IMR-90 (cell line): ENCODE measurements at regions not wholly inside any gene's neighbourhood (a gene's known extent, or its start where the extent isn't known, plus 50 kb on each side); places are given as distances from the start of the nearest gene placed in this dataset.

ENCODE experiments used
- ATAC-seq: fragments of 200-7000 bp; cut with Tn5 transposase; 2 replicates; pipeline ENCODE4 v1.9.1; 2020; ENCODE audit warnings: low read depth, mild to moderate bottlenecking, moderate library complexity
- BruUV-seq: library from RNA; stranded (reverse); fragments of 400-500 nt; replicated peaks from 2 replicates; lab custom pipeline; 2021; lab: Mats Ljungman, UMichigan
- CTCF ChIA-PET: fragments of 300-600 bp; formaldehyde crosslinking; extraction: SDS; loops from one replicate; lab custom pipeline; 2021; ENCODE audit warnings: antibody characterized with exemption; lab: Yijun Ruan, JAX
- POLR2A ChIA-PET: fragments of 300-600 bp; sonication (Branson Sonifier 250); formaldehyde crosslinking; loops from one replicate; lab custom pipeline; 2022; ENCODE audit warnings: antibody characterized with exemption; ENCODE audit not compliant: unreplicated experiment; lab: Charles Lee
- DNase-seq: peaks from one replicate; pipeline ENCODE4 v3.0.0; 2013
- H2AFZ ChIP-seq: replicated peaks from 2 replicates; pipeline ENCODE3; 2013; ENCODE audit warnings: low read length, mild to moderate bottlenecking; ENCODE audit not compliant: poor library complexity
- H2AK5ac ChIP-seq: 2 replicates; pipeline ENCODE4 v1.6.1; 2013; ENCODE audit warnings: low read depth, low read length, inconsistent platforms
- H2AK9ac ChIP-seq: replicated peaks from 2 replicates; pipeline ENCODE3; 2013; ENCODE audit warnings: mild to moderate bottlenecking, low read depth, low read length, moderate library complexity; ENCODE audit not compliant: poor library complexity
- H2BK120ac ChIP-seq: 2 replicates; pipeline ENCODE4 v1.6.1; 2013; ENCODE audit warnings: low read depth, low read length, inconsistent platforms
- H2BK15ac ChIP-seq: 3 replicates; pipeline ENCODE4 v1.6.1; 2013; ENCODE audit warnings: low read depth, low read length, inconsistent platforms
- H2BK20ac ChIP-seq: 2 replicates; pipeline ENCODE4 v1.6.1; 2013; ENCODE audit warnings: low read depth, mild to moderate bottlenecking, inconsistent platforms, low read length, moderate library complexity
- H2BK5ac ChIP-seq: 2 replicates; pipeline ENCODE4 v1.6.1; 2013; ENCODE audit warnings: mild to moderate bottlenecking, low read depth, low read length, inconsistent platforms; ENCODE audit not compliant: poor library complexity, severe bottlenecking
- H3K14ac ChIP-seq: replicated peaks from 2 replicates; pipeline ENCODE4 v1.6.1; 2013; ENCODE audit warnings: low read depth, low read length, inconsistent platforms
- H3K18ac ChIP-seq: 2 replicates; pipeline ENCODE4 v1.6.1; 2013; ENCODE audit warnings: low read depth, low read length, control low read depth
- H3K23ac ChIP-seq: 2 replicates; pipeline ENCODE4 v1.6.1; 2013; ENCODE audit warnings: low read depth, low read length, inconsistent platforms
- H3K27ac ChIP-seq: 2 replicates; pipeline ENCODE4 v1.5.1; 2013; ENCODE audit warnings: mild to moderate bottlenecking, control low read depth, low read length; ENCODE audit not compliant: insufficient read depth
- H3K27me3 ChIP-seq: 2 replicates; pipeline ENCODE4 v1.6.1; 2013; ENCODE audit warnings: low read length; ENCODE audit not compliant: control insufficient read depth, insufficient read depth
- H3K36me3 ChIP-seq: 2 replicates; pipeline ENCODE4 v1.6.1; 2013; ENCODE audit warnings: low read length, mixed read lengths; ENCODE audit not compliant: control insufficient read depth, insufficient read depth
- H3K4ac ChIP-seq: 2 replicates; pipeline ENCODE4 v1.6.1; 2013; ENCODE audit warnings: low read depth, low read length, inconsistent platforms
- H3K4me1 ChIP-seq: 2 replicates; pipeline ENCODE4 v1.6.1; 2013; ENCODE audit warnings: low read length, mixed read lengths; ENCODE audit not compliant: control insufficient read depth, insufficient read depth
- H3K4me2 ChIP-seq: 2 replicates; pipeline ENCODE4 v1.6.1; 2013; ENCODE audit warnings: low read depth, mild to moderate bottlenecking, control low read depth, low read length, moderate library complexity
- H3K4me3 ChIP-seq: 2 replicates; pipeline ENCODE4 v1.5.1; 2013; ENCODE audit warnings: low read depth, mild to moderate bottlenecking, control low read depth, low read length, moderate library complexity; ENCODE audit not compliant: insufficient read depth
- H3K56ac ChIP-seq: 2 replicates; pipeline ENCODE4 v1.6.1; 2013; ENCODE audit warnings: low read length, inconsistent platforms; ENCODE audit not compliant: insufficient read depth; ENCODE audit errors: extremely low read depth
- H3K79me1 ChIP-seq, 2 experiments: 2 replicates each; pipeline ENCODE4 v1.6.1; 2013; ENCODE audit warnings: low read length in 2 of 2, inconsistent platforms in 1 of 2, low read depth in 1 of 2
- H3K9ac ChIP-seq: 2 replicates; pipeline ENCODE4 v1.6.1; 2013; ENCODE audit warnings: low read depth, low read length, control low read depth
- H3K9me1 ChIP-seq: 2 replicates; pipeline ENCODE4 v1.6.1; 2013; ENCODE audit warnings: low read length, inconsistent platforms; ENCODE audit not compliant: insufficient read depth
- H3K9me3 ChIP-seq: 2 replicates; pipeline ENCODE4 v1.6.1; 2013; ENCODE audit warnings: low read length; ENCODE audit not compliant: control insufficient read depth, insufficient read depth
- H4K20me1 ChIP-seq: 2 replicates; pipeline ENCODE4 v1.6.1; 2013; ENCODE audit warnings: low read length, inconsistent platforms; ENCODE audit not compliant: insufficient read depth
- H4K5ac ChIP-seq: 2 replicates; pipeline ENCODE4 v1.6.1; 2013; ENCODE audit warnings: mild to moderate bottlenecking, low read depth, low read length, control low read depth
- H4K8ac ChIP-seq, 2 experiments: 2 replicates each; pipeline ENCODE4 v1.6.1; 2013; ENCODE audit warnings: low read depth in 2 of 2, low read length in 2 of 2, control low read depth in 1 of 2, inconsistent platforms in 1 of 2
- H4K91ac ChIP-seq: 2 replicates; pipeline ENCODE4 v1.6.1; 2013; ENCODE audit warnings: low read depth, low read length, inconsistent platforms; ENCODE audit not compliant: insufficient read depth
- MAZ ChIP-seq: IDR thresholded peaks from 2 replicates; pipeline ENCODE4 v1.6.1; 2012; ENCODE audit warnings: low read depth, mild to moderate bottlenecking, low read length, improper control_type of control experiment, moderate library complexity, borderline replicate concordance
- WGBS, 2 experiments: methylation state at CpG; one replicate each; pipeline versions ENCODE4 v1.1.5 to v1.1.7; 2013; ENCODE audit warnings: missing lambda C conversion rate in 2 of 2; ENCODE audit not compliant: insufficient read length in 1 of 2; ENCODE audit errors: extremely low coverage in 2 of 2; 5-methylcytosine and 5-hydroxymethylcytosine counted together
- dilution Hi-C: fragments of 300-500 bp; cut with HindIII; formaldehyde crosslinking; loops from one replicate; pipeline ENCODE4 v1.14.3; 2018; ENCODE audit warnings: low sequenced_read_pairs; ENCODE audit not compliant: unreplicated experiment
- in situ Hi-C: fragments of 300-500 bp; cut with MboI; formaldehyde crosslinking; loops from 3 replicates; pipeline ENCODE4 v1.14.3; 2019; ENCODE audit warnings: low sequenced_read_pairs, inconsistent platforms, mixed read lengths
- intact Hi-C: fragments of 100-400 bp; cut with micrococcal nuclease; formaldehyde crosslinking; loops from 2 replicates; pipeline ENCODE4 v1.10.0; 2022

DNA sequence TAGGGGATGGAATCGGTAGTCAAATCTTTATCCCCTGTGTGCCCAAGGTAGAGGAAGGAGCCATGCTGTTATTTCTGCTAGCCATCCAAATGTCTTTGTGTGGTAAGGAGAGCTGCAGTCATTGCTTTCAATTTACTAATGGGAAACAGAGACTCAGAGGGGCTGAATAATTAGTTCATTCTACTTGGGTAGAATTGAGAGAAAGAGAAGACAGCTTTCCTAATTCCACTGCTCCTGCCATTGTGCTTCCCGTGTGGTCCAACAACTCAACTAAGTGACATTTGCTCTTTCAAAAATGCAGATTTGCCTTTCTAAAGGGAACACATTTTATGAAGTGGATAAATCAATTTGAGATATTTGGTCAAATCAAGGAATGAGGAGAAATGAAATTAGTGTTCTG is 136.1 kb downstream of the AQP4 start:
- Histone ChIP-seq H2BK5ac (no peak overlapping the region), H4K91ac (no peak overlapping the region), H3K18ac (no peak overlapping the region), H3K56ac (no peak overlapping the region), H3K79me1 (no peaks in the 10 kb centered on the region), H3K4me1 (no peaks in the 10 kb centered on the region), H2AFZ (no peak overlapping the region), H2AK9ac (no peak overlapping the region), H3K4me2 (no peak overlapping the region), H3K9me3 (no peaks in the 10 kb centered on the region), H3K4me3 (no peak overlapping the region), H4K8ac (no peak overlapping the region), H3K9me1 (no peaks in the 10 kb centered on the region), H2AK5ac (no peak overlapping the region), H4K5ac (no peak overlapping the region), H4K20me1 (no peaks in the 10 kb centered on the region), H2BK20ac (no peak overlapping the region), H2BK15ac (no peak overlapping the region), H3K4ac (no peak overlapping the region), H3K27ac (no peak overlapping the region), H3K14ac (no peak overlapping the region), H3K23ac (no peak overlapping the region), H2BK120ac (no peak overlapping the region), H3K27me3 (no peaks in the 10 kb centered on the region), H3K36me3 (no peaks in the 10 kb centered on the region), H3K9ac (no peak overlapping the region)
- WGBS, 2 experiments: no CpG with 5 or more reads among the region's 2 CpGs
- intact Hi-C loops: no loop called here
- in situ Hi-C loops: no loop called here
- ChIA-PET CTCF (no interaction called here), POLR2A (no interaction called here)
- no TSS peak for BruUV-seq
- no peak for TF ChIP-seq MAZ
- ATAC-seq (no peak), DNase-seq (no peak)
- dilution Hi-C loops: no loop called here
